Suppressor macrophage (primary cell): ENCODE measurements at regions not wholly inside any gene's neighbourhood (a gene's known extent, or its start where the extent isn't known, plus 50 kb on each side); places are given as distances from the start of the nearest gene placed in this dataset.

Experiments used
- DNase-seq, 4 experiments: peaks; one replicate each; pipeline ENCODE4 v3.0.0-alpha.2; 2020 to 2022

DNA sequence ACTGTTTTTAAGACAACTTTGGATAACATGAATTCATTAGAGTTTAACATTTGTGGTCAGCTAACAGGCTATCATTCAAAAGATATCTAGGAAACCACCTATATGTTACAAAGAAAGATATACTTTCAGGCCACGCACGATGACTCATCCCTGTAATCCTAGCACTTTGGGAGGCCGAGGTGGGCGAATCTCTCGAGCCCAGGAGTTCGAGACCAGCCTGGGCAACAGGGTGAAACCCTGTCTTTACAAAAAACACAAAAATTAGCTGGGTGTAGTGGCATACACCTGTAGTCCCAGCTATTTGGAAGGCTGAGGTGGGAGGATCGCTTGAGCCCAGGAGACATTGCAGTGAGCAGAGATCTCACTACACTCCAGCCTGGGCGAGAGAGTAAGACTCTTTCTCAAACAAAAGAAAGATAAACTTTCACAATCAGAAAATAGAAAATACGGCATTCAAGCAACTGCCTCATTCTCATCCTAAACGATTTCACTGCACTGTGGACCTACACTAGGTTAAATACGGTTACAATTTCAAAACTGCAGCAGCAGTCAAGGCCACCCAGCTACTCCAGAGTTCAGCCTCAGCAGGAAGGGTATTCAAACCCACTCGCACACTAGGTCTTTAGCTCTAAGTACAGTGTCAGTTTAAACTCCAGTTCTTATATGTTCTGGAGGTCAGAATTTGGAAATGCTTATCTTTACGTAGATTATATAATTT, 250.0 kb upstream of the SLC39A10 start:
- DNase-seq = no peak

DNA sequence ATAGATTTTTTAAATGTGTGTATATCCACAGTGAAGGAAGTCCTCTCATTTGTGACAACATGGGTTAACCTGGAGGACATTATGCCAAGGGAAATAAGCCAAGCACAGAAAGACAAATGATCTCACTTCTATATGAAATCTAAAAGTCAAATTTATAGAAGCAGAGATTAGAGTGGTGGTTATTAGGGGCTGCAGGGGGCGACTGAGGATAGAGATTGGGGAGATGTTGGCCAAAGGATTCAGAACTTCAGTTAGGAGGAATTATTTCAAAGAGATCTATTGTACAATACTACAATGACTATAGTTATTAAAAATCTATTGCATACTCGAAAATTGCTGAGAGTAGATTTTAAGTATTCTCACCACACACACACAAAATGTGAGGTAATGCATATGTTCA, 252.4 kb upstream of the SLC39A10 start:
- peak in 2 of 4 experiments; percentile 3 to 12 for DNase-seq

GRCh38 chr2:195396479-195396878, 260.5 kb upstream of the SLC39A10 start:
- DNase-seq = no peak

DNA sequence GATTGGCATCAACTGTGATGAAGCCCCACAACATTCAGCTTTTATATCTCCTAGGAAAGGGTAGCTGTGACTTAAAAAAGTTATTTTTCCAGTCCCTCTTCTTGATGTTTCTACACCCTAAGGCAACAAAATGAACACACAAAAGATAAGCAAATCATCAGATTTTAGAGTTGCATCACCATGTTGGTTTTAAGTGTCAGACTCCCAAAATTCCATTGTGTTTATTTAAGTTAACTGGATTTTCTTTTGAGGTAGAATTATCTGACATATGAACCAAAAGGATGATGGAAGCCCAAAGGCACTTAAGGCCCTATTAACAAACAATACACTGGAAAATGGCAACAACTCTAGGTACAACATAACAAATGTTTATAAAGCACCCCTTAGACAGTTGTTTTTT, 261.7 kb upstream of the SLC39A10 start:
- DNase-seq = no peak

DNA sequence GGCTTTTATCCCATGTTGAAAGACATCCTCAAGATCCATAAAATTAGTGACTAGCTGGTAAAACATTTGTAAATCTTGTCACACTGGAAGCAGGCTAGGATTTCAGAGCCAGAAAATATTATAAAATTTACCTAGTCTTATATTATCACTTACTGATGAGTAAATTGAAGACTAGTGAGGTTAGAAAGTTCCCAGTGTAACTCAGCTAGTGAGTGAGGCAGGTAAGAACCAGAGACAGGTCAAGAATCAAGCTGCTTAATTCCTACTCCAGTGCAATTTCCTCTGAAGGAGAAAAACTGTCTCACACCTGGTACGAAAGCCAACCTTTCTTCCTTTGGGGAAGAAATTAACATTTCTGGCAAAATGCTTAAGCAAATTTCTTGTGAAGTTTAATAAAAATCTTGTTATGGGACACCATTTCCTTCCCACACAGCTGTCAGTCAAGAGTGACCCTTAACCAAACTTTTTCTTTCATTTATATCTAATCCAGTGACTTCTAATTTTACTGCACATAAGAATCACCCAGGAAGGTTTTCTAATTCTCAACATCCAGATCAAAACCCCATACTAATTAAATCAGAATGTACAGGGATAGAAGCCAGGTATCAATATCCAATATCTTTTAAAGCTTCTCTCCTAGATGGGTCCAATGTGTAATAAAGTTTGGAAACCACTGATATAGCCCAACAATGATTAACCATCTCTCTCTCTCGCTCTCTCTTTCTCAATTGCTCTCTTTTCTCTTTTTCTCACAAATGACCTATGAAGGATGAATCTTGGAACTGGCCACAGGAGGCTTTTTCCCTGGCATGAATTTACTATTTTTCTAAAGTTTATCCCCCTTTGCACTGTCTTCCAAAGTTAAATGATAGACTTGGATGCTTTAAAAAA, 264.3 kb upstream of the SLC39A10 start:
- no peak for DNase-seq

DNA sequence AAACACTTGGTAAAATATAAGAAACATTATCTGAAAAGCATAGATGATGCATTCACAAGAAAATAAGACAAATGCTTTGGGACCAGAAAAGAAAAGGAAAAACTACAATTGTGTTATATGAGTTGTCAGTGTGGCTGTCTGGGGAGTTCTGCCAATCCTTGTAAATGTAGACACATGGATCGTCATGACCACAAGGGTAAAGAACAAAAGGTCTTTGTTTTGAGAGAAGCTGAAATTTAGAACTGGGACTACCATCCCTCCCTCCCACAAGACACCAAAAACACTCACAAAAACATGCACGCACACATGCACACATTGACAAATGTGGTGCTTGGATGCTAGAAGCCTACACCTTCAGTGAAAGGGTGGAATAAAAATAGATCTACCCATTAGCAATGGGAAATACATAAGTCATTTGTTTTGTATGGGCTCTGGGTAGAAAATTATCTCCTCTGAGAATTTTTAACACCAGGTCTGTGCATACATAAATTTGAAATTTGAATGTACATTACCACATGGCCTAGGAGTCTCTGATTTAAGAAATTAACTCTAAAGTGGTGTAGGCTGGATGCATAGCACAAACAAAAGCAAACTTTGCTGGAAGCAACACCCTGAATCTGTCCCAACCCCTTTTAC, 266.2 kb upstream of the SLC39A10 start:
- DNase-seq = no peak

- no peak for DNase-seq
Measured at GRCh38 chr2:195388028-195388427, 269.0 kb upstream of the SLC39A10 start.

DNA sequence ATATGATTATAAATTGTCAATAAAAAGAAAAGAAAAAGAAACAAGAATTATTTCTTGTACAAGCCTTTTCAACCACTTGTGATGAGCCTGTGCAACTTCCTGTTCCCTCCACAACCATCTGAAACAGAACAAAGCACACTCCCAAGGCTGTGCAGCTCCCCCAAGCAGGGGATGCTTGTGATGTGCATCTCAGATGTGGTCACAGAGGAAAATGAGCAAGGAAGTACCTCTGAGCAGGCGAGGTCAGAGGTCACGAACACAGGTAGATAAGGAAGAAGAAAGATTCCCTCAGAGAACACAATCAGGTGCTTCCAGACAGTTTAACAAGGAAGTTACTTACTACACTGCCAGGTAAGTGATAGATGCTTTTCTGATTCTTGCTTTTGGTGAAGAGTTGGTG, 274.8 kb upstream of the SLC39A10 start:
- DNase-seq = peak in 1 of 4 experiments; percentile 3

GRCh38 chr2:195370167-195370943, 286.7 kb upstream of the SLC39A10 start:
- no peak for DNase-seq

- DNase-seq = no peak
Measured at GRCh38 chr2:195369218-195369587, 287.8 kb upstream of the SLC39A10 start.

DNA sequence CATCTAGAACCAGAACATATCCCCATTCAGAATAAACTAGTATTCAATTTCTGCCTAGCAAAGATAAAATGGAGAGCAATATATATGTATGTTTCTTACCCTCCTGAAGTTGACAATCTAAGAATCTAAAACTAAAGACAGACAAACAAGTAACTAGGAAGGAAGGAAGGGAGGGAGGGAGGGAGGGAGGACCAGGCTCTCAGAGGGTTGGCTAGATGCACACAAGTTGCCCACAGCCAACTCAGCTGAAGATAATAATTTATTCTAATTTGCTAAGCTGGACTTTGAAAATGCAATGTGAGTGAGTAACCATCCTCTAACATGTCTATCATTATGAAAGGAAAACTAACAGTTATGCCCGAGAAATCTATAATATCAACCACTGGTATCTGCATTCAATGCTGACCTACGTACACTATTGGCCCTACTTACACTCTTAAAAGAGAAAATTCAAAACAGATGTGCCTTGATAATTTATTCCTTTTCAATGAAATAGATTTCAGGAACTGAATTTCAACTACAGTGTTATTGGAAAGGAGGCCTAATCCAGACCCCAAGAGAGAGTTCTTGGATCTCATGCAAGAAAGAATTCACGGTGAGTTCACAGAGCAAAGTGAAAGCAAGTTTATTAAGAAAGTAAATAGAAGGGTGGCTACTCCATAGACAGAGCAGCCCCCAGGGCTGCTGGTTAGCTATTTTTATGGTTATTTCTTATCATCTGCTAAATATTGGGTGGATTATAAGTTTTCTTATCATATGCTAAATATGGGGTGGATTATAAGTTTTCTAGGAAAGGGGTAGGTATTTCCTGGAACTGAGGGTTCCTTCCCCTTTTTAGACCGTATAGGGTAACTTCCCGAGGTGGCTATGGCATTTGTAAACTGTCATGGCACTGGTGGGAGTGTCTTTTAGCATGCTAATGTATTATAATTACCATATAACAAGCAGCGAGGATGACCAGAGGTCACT, 288.5 kb upstream of the SLC39A10 start:
- DNase-seq = no peak

GRCh38 chr2:195367809-195368208, 289.2 kb upstream of the SLC39A10 start:
- no peak for DNase-seq

DNA sequence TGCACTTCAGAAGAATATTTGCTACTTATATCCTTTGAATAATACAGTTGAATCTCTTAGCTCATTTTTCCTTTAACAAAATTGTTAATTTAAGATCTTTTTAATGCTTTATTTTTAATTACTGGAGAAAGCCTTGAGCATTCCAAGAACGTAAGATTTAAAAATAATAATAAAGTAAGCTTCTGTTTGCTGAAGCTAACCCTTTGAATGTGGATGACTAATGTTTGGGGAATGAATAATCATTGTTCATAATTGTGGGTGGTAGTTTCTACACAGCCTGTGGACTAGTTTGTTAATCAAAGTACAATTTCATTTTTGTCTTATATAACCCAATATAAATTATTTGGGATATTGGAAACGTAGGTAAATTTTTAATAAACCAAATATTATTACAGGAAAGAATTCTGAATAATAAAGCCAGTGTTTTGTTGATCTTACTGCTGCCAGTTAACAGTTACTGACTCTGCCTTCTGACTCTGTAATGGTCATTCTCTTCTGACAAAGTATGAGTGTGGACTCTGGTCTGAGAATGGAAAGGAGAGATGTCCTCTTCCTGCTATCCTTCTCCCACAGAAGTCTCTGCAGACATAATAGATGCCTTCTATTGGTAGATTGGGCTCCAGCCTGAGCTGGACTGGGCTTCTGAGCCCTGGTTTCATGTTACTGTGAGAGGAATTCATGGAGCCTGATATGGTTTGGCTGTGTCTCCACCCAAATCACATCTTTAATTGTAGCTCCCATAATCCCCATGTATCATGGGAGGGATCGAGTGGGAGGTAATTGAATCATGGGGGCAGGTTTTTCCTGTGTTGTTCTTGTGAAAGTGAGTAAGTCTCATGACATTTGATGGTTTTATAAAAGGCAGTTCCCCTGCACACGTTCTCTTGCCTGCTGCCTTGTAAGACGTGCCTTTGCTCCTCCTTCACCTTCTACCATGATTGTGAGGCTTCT, 292.7 kb upstream of the SLC39A10 start:
- DNase-seq = peak in 2 of 4 experiments; percentile 10

DNA sequence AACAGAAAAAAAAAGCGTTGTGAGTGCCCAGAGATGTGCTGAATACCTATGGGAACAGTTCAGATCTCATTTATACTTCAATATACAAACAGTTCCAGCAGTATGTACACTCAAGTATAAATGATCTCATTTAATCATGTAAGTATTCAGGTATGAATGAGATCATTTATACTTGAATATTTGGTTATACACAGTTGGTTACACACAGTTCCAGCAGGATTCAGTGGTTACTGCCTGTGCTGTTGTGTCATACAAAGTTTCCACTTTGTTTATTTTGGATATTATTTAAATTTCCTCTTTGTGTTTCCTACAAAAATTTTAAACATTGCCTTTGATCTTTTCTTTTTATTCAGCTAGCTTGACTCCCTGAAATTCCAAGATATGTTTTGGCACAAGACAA, 293.5 kb upstream of the SLC39A10 start:
- DNase-seq = no peak

GRCh38 chr2:195360242-195360641, 296.8 kb upstream of the SLC39A10 start:
- no peak for DNase-seq

GRCh38 chr2:195359043-195359735, 297.8 kb upstream of the SLC39A10 start:
- peak in 2 of 4 experiments; percentile 5 to 7 for DNase-seq

DNA sequence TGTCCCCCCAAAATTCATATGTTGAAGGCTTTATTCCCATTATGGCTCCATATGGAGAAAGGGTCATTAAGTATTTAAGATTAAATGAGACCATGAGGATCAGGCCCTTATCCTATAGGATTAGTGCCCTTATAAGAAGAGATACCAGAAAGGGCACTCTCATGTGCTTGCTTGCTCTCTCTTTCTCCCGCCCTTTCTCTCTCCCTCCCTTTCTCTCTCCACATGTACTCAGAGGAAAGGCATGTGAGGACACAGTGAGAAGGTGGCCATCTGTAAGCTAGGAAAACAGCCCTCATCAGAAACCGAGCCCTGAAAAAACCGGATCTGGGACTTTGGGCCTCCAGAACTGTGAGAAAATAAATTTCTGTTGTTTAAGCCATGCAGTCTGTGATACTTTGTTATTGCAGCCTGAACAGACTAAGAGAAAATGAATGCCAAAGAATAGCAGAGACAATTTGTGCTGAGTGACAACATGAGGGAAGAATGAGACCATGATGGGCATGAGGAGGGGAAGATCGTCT, 300.0 kb upstream of the SLC39A10 start:
- DNase-seq = no peak

GRCh38 chr2:195356026-195356425, 301.0 kb upstream of the SLC39A10 start:
- DNase-seq = no peak

DNA sequence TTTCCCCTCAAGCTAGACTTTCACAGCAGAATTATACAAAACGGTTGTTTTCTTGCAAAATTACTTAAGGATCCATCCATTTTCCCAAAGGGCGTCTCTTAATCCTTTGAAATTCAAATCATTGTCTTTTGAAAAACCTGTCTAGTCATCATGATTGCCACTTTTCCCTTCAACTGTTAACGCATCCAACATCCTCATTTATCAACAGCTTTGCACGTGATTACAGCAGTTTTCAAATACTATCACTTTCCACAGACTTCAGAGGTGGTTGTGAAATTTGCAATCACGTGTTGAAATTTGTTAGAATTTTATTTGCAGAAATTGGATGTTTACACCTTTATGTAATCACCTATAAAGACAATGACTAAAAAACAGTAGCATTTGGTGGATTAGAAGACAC, 304.4 kb upstream of the SLC39A10 start:
- peak in 2 of 4 experiments; percentile 14 to 35 for DNase-seq
